ENCODE measurements at regions not wholly inside any gene's neighbourhood (a gene's known extent, or its start where the extent isn't known, plus 50 kb on each side); places are given as distances from the start of the nearest gene placed in this dataset.

DNA sequence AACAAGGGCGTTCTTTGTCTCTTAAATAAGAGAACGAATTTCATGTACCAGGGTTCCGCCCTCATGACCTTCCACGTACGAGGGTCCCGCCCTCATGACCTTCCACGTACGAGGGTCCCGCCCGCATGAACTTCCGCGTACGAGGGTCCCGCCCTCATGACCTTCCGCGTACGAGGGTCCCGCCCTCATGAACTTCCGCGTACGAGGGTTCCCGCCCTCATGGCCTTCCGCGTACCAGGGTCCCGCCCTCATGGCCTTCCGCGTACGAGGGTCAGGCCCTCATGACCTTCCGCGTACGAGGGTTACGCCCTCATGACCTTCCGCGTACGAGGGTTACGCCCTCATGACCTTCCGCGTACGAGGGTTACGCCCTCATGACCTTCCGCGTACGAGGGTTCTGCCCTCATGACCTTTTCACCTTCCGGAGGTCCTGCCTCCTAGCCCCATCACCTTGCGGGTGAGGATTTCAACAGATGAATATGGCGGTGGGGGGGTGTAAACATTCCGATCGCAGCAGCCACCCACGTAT, 273.9 kb upstream of the ADAMTS16 start:
- no peak for DNase-seq

- DNase-seq: no peak
Observed at GRCh38 chr5:4866817-4867216, 273.3 kb upstream of the ADAMTS16 start.

DNA sequence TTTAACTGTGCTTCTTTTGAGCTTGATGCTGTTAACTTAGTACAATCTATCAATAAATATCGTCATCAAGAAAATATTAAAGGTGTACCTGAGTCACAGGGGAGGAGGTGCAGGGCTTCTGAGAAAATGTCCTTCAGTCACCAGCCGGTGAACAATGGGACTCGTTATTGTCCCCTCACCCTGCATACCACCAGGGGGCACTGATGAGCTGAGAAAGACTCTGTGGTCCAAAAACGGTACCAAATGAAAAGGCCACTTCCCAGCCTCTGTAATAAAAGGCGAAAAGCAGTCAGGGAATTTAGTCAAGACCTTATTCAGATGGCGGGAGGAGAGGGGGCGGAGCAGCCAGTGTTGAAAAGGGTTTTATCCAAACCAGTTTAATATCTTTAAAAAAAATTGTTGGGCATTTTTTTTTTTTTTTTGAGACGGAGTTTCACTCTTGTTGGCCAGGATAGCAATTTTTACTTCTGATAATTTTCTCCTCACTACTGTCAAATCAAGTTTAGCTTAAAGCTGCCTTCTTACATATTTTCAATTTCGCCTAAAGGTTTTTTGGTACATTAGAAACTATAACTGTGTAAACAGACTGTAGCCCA, 271.9 kb upstream of the ADAMTS16 start:
- peak; percentile 32 to 83 (median 67) for DNase-seq

DNA sequence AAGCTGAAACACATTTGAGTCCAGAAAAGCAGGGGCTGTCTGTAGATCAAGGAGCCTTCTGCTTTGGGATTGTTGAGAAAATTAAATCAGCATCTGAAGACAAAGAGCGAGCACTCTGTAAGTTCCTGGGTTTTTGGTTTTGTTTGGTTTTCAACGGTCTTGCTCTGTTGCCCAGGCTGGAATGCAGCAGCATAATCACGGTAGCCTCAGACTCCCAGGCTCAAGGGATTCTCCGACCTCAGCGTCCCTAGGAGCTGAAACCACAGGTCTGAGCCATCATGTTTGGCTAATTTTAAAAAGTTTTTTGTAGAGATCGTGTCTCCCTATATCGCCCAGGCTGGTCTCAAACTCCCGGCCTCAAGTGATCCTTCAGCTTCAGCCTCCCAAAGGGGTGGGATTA, 266.5 kb upstream of the ADAMTS16 start:
- DNase-seq: no peak

DNA sequence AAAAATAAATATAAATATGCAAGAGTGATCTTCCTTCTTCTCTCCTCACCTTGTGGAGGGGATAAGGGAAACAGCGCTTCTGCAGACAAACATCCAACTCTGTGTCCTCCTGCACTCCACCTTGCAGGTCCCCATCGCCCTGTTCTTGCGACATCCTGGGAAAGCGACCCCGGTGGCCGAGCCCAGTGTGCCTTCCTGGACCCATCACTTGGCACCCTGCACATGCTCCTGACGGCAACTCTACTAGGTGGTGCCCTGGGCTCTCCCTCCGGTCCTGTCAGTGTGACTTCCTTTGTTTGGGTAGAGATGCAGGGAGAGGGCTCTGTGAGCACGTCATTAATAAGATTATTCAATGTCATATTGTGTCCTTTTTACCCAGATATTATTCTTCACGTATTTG, 266.0 kb upstream of the ADAMTS16 start:
- DNase-seq: no peak

DNA sequence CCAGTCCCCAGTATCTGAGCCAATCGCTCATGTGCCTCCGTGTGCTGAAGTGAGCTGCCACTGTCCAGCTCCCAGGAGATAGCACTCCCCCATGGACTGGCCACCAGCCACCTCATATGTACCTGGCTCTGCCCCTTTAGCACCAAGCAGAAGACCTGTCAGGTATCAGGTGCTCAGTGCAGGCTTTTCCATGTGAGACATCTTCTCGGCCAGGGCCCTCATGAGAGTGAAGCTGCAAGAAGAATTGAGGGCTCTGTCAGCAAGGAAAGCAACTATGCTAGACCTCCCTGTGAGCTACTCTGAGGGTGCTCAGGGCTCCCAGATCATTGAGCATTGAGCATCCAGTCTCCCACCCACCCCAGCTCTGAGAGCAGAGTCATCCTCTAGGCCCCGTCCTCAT, 264.2 kb upstream of the ADAMTS16 start:
- no peak for DNase-seq

GRCh38 chr5:4876804-4877203, 263.3 kb upstream of the ADAMTS16 start:
- no peak for DNase-seq

DNA sequence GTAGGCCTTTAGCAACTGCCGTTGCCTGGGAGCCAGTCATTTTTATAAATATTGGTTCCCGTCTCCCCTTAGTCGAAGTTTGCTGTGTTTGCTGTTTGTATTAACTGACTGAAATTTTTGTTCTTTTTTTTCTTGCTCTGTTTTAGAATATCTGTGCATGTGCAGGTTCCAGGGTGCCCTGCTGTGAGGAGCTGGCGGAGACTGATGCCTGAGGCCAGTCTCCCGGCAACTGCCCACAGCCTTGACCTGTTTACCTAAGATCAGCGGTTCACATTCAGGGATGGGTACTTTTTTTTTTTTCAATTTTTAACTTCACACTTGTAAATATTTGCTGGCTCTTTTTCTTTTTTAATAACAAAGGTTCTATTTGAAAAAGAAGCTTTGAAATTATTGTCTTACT, 262.6 kb upstream of the ADAMTS16 start:
- DNase-seq: peak in 1 of 3 experiments; percentile 30

DNA sequence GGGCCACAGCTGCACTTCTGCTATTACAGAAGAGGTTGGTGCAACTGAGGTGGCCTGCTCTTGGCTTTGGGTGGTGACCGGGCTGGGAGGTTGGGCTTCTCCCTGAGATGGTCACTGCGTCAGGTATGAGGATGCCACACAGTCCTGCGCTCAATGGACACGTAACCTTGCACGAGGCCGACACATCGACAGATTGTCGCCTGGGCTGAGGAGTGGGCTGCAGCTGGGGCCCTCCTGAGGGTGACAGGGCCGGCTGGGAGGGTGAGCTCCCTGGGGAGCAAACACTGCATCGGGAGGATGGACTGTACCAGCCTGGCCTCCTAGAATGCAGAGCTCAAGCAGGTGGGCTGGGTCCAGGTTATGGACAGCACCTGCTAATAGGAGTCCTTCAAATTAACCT, 261.1 kb upstream of the ADAMTS16 start:
- DNase-seq: no peak

- DNase-seq: peak; percentile 47 to 80 (median 80)
Observed at GRCh38 chr5:4879693-4880303, 260.3 kb upstream of the ADAMTS16 start.

- no peak for DNase-seq
Observed at GRCh38 chr5:4880304-4880741, 259.8 kb upstream of the ADAMTS16 start.

- DNase-seq: no peak
Observed at GRCh38 chr5:4881366-4882002, 258.6 kb upstream of the ADAMTS16 start.

GRCh38 chr5:4882186-4882585, 257.9 kb upstream of the ADAMTS16 start:
- no peak for DNase-seq

DNA sequence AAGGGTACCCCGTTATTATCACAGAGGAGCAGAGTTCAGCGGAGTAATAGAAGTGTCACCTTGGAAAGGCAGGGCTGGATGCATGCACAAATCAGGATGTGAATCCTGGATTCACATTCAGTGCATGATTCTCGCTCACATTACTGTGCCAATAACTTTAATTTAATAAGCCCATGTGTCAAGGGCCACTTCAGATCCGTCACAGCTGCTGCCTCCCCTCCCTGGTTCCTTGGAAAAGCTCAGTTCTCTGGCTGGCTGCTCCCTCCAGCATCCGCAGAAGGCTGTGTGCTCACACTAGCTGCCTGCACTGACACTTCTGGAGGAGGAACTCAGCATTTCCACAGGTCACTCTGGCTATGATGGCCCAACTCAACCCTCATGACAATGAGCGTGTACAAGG, 256.8 kb upstream of the ADAMTS16 start:
- DNase-seq: peak in 1 of 3 experiments; percentile 59

- no peak for DNase-seq
Observed at GRCh38 chr5:4893063-4893744, 246.9 kb upstream of the ADAMTS16 start.

- DNase-seq: no peak
Observed at GRCh38 chr5:4896328-4896727, 243.8 kb upstream of the ADAMTS16 start.

GRCh38 chr5:4901305-4901811, 238.8 kb upstream of the ADAMTS16 start:
- no peak for DNase-seq

DNA sequence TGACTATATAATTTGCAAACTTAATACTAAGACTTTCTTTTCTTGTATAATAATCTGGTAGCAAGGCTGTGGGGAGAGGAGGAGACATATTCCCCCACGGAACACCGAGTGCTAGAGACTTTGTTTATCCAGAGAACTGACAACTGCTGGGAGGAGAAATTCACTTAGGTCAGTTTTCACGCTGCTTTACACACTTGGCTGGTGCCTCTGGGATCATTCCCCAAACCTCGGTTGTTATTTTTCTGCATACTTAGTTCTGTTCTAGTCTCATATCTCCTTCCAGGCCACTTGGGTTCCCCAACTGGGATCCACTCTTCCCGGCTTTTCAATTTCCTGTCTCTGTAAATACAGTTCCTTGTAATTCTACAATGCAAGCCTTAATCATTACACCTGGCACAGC, 238.2 kb upstream of the ADAMTS16 start:
- no peak for DNase-seq

- no peak for DNase-seq
Observed at GRCh38 chr5:4905674-4906520, 234.2 kb upstream of the ADAMTS16 start.

- DNase-seq: no peak
Observed at GRCh38 chr5:4906786-4907185, 233.3 kb upstream of the ADAMTS16 start.

DNA sequence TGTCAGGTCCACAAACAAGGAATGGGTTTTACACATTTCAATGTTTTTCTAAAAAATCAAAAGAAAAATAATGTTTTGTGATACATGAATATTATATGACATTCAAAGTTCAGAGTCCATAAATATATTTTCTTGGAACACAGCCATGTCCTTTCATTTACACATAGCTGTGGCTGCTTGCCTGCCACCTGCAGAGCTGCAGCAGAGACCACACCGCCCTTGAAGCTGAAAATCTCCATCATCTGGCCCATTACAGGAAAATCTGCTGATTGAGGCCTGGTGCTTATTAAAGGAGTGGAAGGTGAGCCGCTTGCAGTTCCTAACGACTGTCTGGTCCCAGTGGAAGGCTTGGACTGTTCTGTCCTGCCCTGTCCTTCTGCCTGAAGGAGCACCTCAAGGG, 232.6 kb upstream of the ADAMTS16 start:
- peak in 1 of 3 experiments; percentile 8 for DNase-seq

GRCh38 chr5:4909086-4909485, 231.0 kb upstream of the ADAMTS16 start:
- DNase-seq: no peak

Data from NCI-H1417 (cell line).